Liver (tissue), 7 donors: ENCODE measurements at regions not wholly inside any gene's neighbourhood (a gene's known extent, or its start where the extent isn't known, plus 50 kb on each side); places are given as distances from the start of the nearest gene placed in this dataset.

ENCODE experiments used
- DNase-seq: peaks from one replicate; pipeline ENCODE4 v3.0.0-alpha.2; 2017; ENCODE audit warnings: low spot score
- H3K27ac ChIP-seq, 2 donors: one replicate each; pipeline ENCODE4 v1.7.0; 2013; ENCODE audit warnings: inconsistent platforms in 2 of 2, low read length in 2 of 2, control low read depth in 1 of 2, low read depth in 1 of 2, mild to moderate bottlenecking in 1 of 2
- H3K27me3 ChIP-seq, 4 donors: one replicate each; pipeline versions ENCODE4 v1.6.1 to v1.7.0; 2013; ENCODE audit warnings: low read length in 3 of 4, inconsistent platforms in 1 of 4, mild to moderate bottlenecking in 1 of 4, moderate library complexity in 1 of 4; ENCODE audit not compliant: control insufficient read depth in 4 of 4, insufficient read depth in 4 of 4
- H3K36me3 ChIP-seq, 4 donors: one replicate each; pipeline versions ENCODE4 v1.6.1 to v1.7.0; 2013; ENCODE audit warnings: low read length in 3 of 4, mild to moderate bottlenecking in 3 of 4, low read depth in 1 of 4, moderate library complexity in 1 of 4; ENCODE audit not compliant: control insufficient read depth in 4 of 4, insufficient read depth in 3 of 4
- H3K4me1 ChIP-seq, 4 donors: one replicate each; pipeline versions ENCODE4 v1.6.1 to v1.7.0; 2013; ENCODE audit warnings: low read length in 3 of 4, mild to moderate bottlenecking in 3 of 4, moderate library complexity in 1 of 4; ENCODE audit not compliant: control insufficient read depth in 4 of 4, insufficient read depth in 4 of 4
- H3K4me3 ChIP-seq, 3 donors: one replicate each; pipeline versions ENCODE4 v1.6.1 to v1.7.0; 2013; ENCODE audit warnings: low read length in 3 of 3, control low read depth in 1 of 3, low read depth in 1 of 3, mild to moderate bottlenecking in 1 of 3
- H3K9ac ChIP-seq, 2 donors: one replicate each; pipeline ENCODE4 v1.7.0; 2013; ENCODE audit warnings: low read length in 2 of 2, mild to moderate bottlenecking in 2 of 2, moderate library complexity in 2 of 2, control low read depth in 1 of 2, low read depth in 1 of 2
- H3K9me3 ChIP-seq, 4 donors: one replicate each; pipeline versions ENCODE4 v1.6.1 to v1.7.0; 2013; ENCODE audit warnings: low read length in 3 of 4; ENCODE audit not compliant: control insufficient read depth in 4 of 4
- ATF3 ChIP-seq: IDR thresholded peaks from 2 replicates; pipeline ENCODE4 v1.6.1; 2016; ENCODE audit warnings: antibody characterized with exemption
- FOXA1 ChIP-seq: IDR thresholded peaks from 2 replicates; pipeline ENCODE4 v1.6.1; 2016; ENCODE audit warnings: antibody characterized with exemption
- FOXA2 ChIP-seq: IDR thresholded peaks from 2 replicates; pipeline ENCODE4 v1.6.1; 2016; ENCODE audit warnings: antibody characterized with exemption
- HNF4A ChIP-seq, 2 donors: conservative IDR thresholded peaks; 2 replicates each; pipeline ENCODE4 v1.6.1; 2016; ENCODE audit warnings: antibody characterized with exemption in 2 of 2, mild to moderate bottlenecking in 2 of 2
- HNF4G ChIP-seq: IDR thresholded peaks from 2 replicates; pipeline ENCODE4 v1.6.1; 2016; ENCODE audit warnings: antibody characterized with exemption
- JUND ChIP-seq, 2 donors: IDR thresholded peaks; 2 replicates each; pipeline ENCODE4 v1.6.1; 2016; ENCODE audit warnings: antibody characterized with exemption in 2 of 2
- NR2F2 ChIP-seq: IDR thresholded peaks from 2 replicates; pipeline ENCODE4 v1.6.1; 2016; ENCODE audit warnings: antibody characterized with exemption
- RAD21 ChIP-seq, 2 donors: IDR thresholded peaks; 2 replicates each; pipeline ENCODE4 v1.6.1; 2016; ENCODE audit warnings: antibody characterized with exemption in 2 of 2, mild to moderate bottlenecking in 2 of 2
- REST ChIP-seq: IDR thresholded peaks from 2 replicates; pipeline ENCODE4 v1.6.1; 2016; ENCODE audit warnings: antibody characterized with exemption, mild to moderate bottlenecking
- RXRA ChIP-seq, 2 donors: IDR thresholded peaks; 2 replicates each; pipeline ENCODE4 v1.6.1; 2017 to 2018; ENCODE audit warnings: antibody characterized with exemption in 2 of 2, mild to moderate bottlenecking in 1 of 2
- SP1 ChIP-seq: IDR thresholded peaks from 2 replicates; pipeline ENCODE4 v1.6.1; 2018; ENCODE audit warnings: antibody characterized with exemption, mild to moderate bottlenecking
- TAF1 ChIP-seq: conservative IDR thresholded peaks from 2 replicates; pipeline ENCODE4 v1.6.1; 2016; ENCODE audit warnings: antibody characterized with exemption, mild to moderate bottlenecking
- YY1 ChIP-seq: IDR thresholded peaks from 2 replicates; pipeline ENCODE4 v1.6.1; 2016; ENCODE audit warnings: antibody characterized with exemption, mild to moderate bottlenecking
- ZBTB33 ChIP-seq: IDR thresholded peaks from 2 replicates; pipeline ENCODE4 v1.6.1; 2016; ENCODE audit warnings: antibody characterized with exemption
- WGBS: extraction: QIAGEN DNeasy Blood & Tissue Kit; methylation state at CpG from one replicate; pipeline ENCODE4 v1.1.7; 2013; 5-methylcytosine and 5-hydroxymethylcytosine counted together
- donor health status: healthy.
- donor health status: healthy.
- donor health status: healthy.
- donor health status: healthy.

GRCh38 chr7:131226514-131226865, 101.2 kb upstream of the MKLN1 start:
- Histone ChIP-seq H3K27ac (peak overlapping the region; percentile 36 to 73), H3K4me3 (peak overlapping the region in 2 of 3 donors; percentile 17 to 19), H3K9ac (peak overlapping the region in 1 of 2 donors; percentile 63), H3K36me3 (no peaks in the 10 kb centered on the region), H3K9me3 (no peaks in the 10 kb centered on the region), H3K27me3 (no peaks in the 10 kb centered on the region), H3K4me1 (peaks cover 2 to 18% (median 9%) of the 10 kb centered on the region in 4 donors)
- TF ChIP-seq ATF3 (no peak), NR2F2 (peak; percentile 13)
- DNase-seq = no peak

- WGBS = 77% methylated on average over 10 of the region's 10 CpGs
- H3K4me1 ChIP-seq = peaks cover 0 to 5% (median under 1%) of the 10 kb centered on the region in 4 donors
- H3K36me3 ChIP-seq = no peaks in the 10 kb centered on the region
- TF ChIP-seq RXRA (IDR thresholded peaks at IDR 0.05) (no peak), TAF1 (no peak), FOXA2 (no peak), RAD21 (IDR thresholded peaks at IDR 0.05) (no peak), ATF3 (no peak), REST (no peak), NR2F2 (no peak)
- DNase-seq = no peak
- H3K27ac ChIP-seq = peak overlapping the region; percentile 54 to 73
- no peaks in the 10 kb centered on the region for H3K9me3 ChIP-seq
- H3K9ac ChIP-seq = no peak overlapping the region
- H3K27me3 ChIP-seq = no peaks in the 10 kb centered on the region
- H3K4me3 ChIP-seq = no peak overlapping the region
These were observed 96.1 kb upstream of the MKLN1 start for GRCh38 chr7:131231381-131232220.

- 96% methylated on average over 9 of the region's 9 CpGs for WGBS
- H3K27me3 ChIP-seq = no peaks in the 10 kb centered on the region
- no peak for TF ChIP-seq HNF4G
- no peak for TF ChIP-seq FOXA1
- TF ChIP-seq ZBTB33 = no peak
- no peak for TF ChIP-seq RAD21 (IDR thresholded peaks at IDR 0.05)
- no peak for TF ChIP-seq YY1
- no peak for TF ChIP-seq FOXA2
- no peak for TF ChIP-seq NR2F2
- TF ChIP-seq HNF4A (conservative IDR thresholded peaks at IDR 0.05) = no peak
- TF ChIP-seq TAF1 = no peak
- no peak for TF ChIP-seq ATF3
- no peak for TF ChIP-seq JUND (IDR thresholded peaks at IDR 0.05)
- TF ChIP-seq RXRA (IDR thresholded peaks at IDR 0.05) = no peak
- TF ChIP-seq SP1 = no peak
- TF ChIP-seq REST = no peak
These were observed 94.9 kb upstream of the MKLN1 start for GRCh38 chr7:131232768-131233167.

More at GRCh38 chr7:131232768-131233167, 94.9 kb upstream of the MKLN1 start:
- Histone ChIP-seq H3K9me3 (no peaks in the 10 kb centered on the region), H3K4me3 (no peak overlapping the region), H3K27ac (no peak overlapping the region), H3K36me3 (no peaks in the 10 kb centered on the region), H3K4me1 (no peaks in the 10 kb centered on the region), H3K9ac (no peak overlapping the region)
- no peak for DNase-seq
